ENCODE measurements at regions not wholly inside any gene's neighbourhood (a gene's known extent, or its start where the extent isn't known, plus 50 kb on each side); places are given as distances from the start of the nearest gene placed in this dataset.

- Histone ChIP-seq H4K91ac (replicated peaks; ENCODE audit: insufficient read length, low read length) (no peak overlapping the region), H3K36me3 (ENCODE audit: control insufficient read depth in 2 of 4, insufficient read depth in 4 of 4, low read length in 3 of 4) (no peaks in the 10 kb centered on the region), H3K27me3 (replicated peaks in 1 of 4; ENCODE audit: control insufficient read depth in 3 of 4, extremely low read depth in 1 of 4, insufficient read depth in 3 of 4, low read length in 3 of 4) (no peaks in the 10 kb centered on the region), H3K18ac (ENCODE audit: extremely low read depth, low read length) (no peak overlapping the region), H3K27ac (ENCODE audit: low read depth, low read length) (no peak overlapping the region), H2BK5ac (ENCODE audit: low read depth, low read length) (no peak overlapping the region), H3K4me1 (replicated peaks in 1 of 4; ENCODE audit: control insufficient read depth in 3 of 4, insufficient read depth in 4 of 4, low read length in 3 of 4) (peaks cover 0 to 4% (median 0%) of the 10 kb centered on the region in 4 experiments; a peak in 2 of 7 replicates), H2BK20ac (ENCODE audit: low read length) (no peak overlapping the region), H3K23ac (ENCODE audit: insufficient read length) (no peak overlapping the region), H2AFZ (ENCODE audit: low read length) (no peak overlapping the region), H3K9ac (replicated peaks in 1 of 4; ENCODE audit: extremely low read depth in 1 of 4, low read depth in 3 of 4, low read length in 3 of 4) (no peak overlapping the region), H3K56ac (replicated peaks; ENCODE audit: insufficient read length, low read depth, low read length) (no peak overlapping the region), H3K4ac (replicated peaks; ENCODE audit: insufficient read length, low read depth, low read length) (no peak overlapping the region), H3K79me1 (ENCODE audit: low read depth, low read length) (no peaks in the 10 kb centered on the region), H3K14ac (ENCODE audit: insufficient read length) (no peak overlapping the region), H3K4me3 (ENCODE audit: extremely low read depth in 1 of 4, insufficient read depth in 2 of 4, low read depth in 3 of 4, low read length in 4 of 4) (no peak overlapping the region), H2AK5ac (ENCODE audit: low read depth, low read length) (no peak overlapping the region), H3K4me2 (ENCODE audit: insufficient read depth in 1 of 2, low read depth in 2 of 2, low read length in 2 of 2) (no peak overlapping the region), H4K20me1 (replicated peaks in 1 of 2; ENCODE audit: control insufficient read depth in 1 of 2, insufficient read depth in 2 of 2, low read length in 2 of 2) (no peaks in the 10 kb centered on the region), H3K9me3 (ENCODE audit: insufficient read depth in 2 of 2, low read depth in 1 of 2, low read length in 1 of 2) (no peaks in the 10 kb centered on the region), H3K23me2 (ENCODE audit: low read depth, low read length) (no peaks in the 10 kb centered on the region), H2BK15ac (ENCODE audit: low read length) (no peak overlapping the region), H3K79me2 (ENCODE audit: control insufficient read depth in 1 of 2, insufficient read depth in 2 of 2, low read length in 2 of 2) (no peaks in the 10 kb centered on the region), H2BK120ac (replicated peaks; ENCODE audit: low read depth, low read length) (no peak overlapping the region), H4K8ac (ENCODE audit: extremely low read depth, insufficient read depth, low read length) (no peak overlapping the region), H2BK12ac (ENCODE audit: low read depth, low read length) (no peak overlapping the region), H4K5ac (ENCODE audit: insufficient read length, low read depth, low read length) (no peak overlapping the region)
- POLR2A ChIA-PET (ENCODE audit: partially characterized antibody), result no interaction called here
- DNase-seq (ENCODE audit: low read depth in 1 of 2, low spot score in 2 of 2) (no peak), FAIRE-seq (no peak)
- CTCF ChIA-PET (ENCODE audit: partially characterized antibody), result no interaction called here
- TF ChIP-seq RNF2 (IDR thresholded peaks at IDR 0.05; ENCODE audit: borderline replicate concordance, low read depth, low read length, missing control alignments, poor library complexity, severe bottlenecking) (no peak), TAF7 (optimal IDR thresholded peaks at IDR 0.05; ENCODE audit: borderline replicate concordance, low read depth, low read length) (no peak), E2F6 (IDR thresholded peaks at IDR 0.05) (no peak), CBX5 (IDR thresholded peaks at IDR 0.05; ENCODE audit: low read depth, low read length) (no peak), NRF1 (IDR thresholded peaks at IDR 0.05; ENCODE audit: low read depth, low read length) (no peak), SP4 (IDR thresholded peaks at IDR 0.05; ENCODE audit: low read length) (no peak), CBX8 (IDR thresholded peaks at IDR 0.05; ENCODE audit: borderline replicate concordance, low read depth, low read length) (no peak), KDM1A (IDR thresholded peaks at IDR 0.05; ENCODE audit: borderline replicate concordance, low read length) (no peak), EZH2 (IDR thresholded peaks at IDR 0.05; ENCODE audit: low read depth, low read length, severe bottlenecking) (no peak), GABPA (IDR thresholded peaks at IDR 0.05; ENCODE audit: borderline replicate concordance, insufficient read depth, low read length) (no peak), TEAD4 (IDR thresholded peaks at IDR 0.05; ENCODE audit: low read depth, low read length) (no peak), ATF2 (IDR thresholded peaks at IDR 0.05; ENCODE audit: low read length) (no peak), SRF (IDR thresholded peaks at IDR 0.05; ENCODE audit: low read depth, low read length) (no peak), CHD1 (IDR thresholded peaks at IDR 0.05; ENCODE audit: low read depth, low read length) (no peak)
Observed at GRCh38 chr15:93460717-93461116, 371.7 kb upstream of the RGMA start.

Measured in H1 (cell line).